ENCODE measurements at regions not wholly inside any gene's neighbourhood (a gene's known extent, or its start where the extent isn't known, plus 50 kb on each side); places are given as distances from the start of the nearest gene placed in this dataset.

DNA sequence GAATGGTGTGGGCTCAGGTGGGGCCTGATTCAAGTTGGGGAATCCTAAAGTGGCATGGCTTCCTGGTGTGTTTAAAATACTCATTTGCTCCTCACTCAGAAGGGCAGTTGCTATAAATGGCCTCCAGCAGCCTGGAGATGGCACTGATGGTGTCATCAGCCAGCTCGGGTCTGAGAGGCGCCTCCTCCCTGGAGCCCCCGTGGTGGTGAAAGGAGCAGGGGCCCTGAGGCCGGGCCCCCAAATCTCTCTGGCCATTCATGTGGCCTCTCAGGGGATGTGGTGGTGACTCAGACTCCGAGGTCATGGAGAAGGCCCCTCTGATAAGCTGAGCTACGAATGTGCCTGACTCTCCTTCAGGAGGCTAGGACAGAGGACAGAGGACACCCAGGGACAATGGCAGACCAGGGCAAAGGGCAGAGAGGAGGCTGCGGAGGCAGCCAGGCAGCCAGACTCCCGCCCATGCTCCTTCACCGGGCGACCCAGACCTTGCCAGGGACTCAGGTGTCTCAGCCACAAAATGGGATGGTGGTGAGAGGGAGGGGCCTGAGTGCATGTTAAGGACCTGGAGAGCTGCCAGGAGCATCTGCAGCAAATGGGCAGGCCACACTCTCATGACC lies 129.2 kb downstream of the CTTN start:
- CTCF ChIA-PET = interaction anchor here (0.6 kb wide), 1 partner anchor 172 kb away, joined by 3 read pairs; no protein-coding TSS in a partner anchor
- Mint-ChIP-seq H3K36me3 (ENCODE audit: insufficient read depth, unreplicated experiment) (peaks cover 20% of the 10 kb centered on the region), H3K4me3 (ENCODE audit: unreplicated experiment) (no peak overlapping the region), H3K9me3 (ENCODE audit: unreplicated experiment) (no peaks in the 10 kb centered on the region), H3K4me1 (ENCODE audit: low read depth, unreplicated experiment) (no peaks in the 10 kb centered on the region), H3K27ac (ENCODE audit: unreplicated experiment) (no peak overlapping the region), H3K27me3 (ENCODE audit: insufficient read depth, unreplicated experiment) (no peaks in the 10 kb centered on the region)
- DNase-seq = peak in 1 of 2 experiments; percentile 36
- Histone ChIP-seq H3K4me1 (no peaks in the 10 kb centered on the region), H3K36me3 (ENCODE audit: control insufficient read depth, insufficient read depth, low read length) (no peaks in the 10 kb centered on the region), H3K9me3 (no peaks in the 10 kb centered on the region), H3K4me3 (ENCODE audit: low read depth, low read length) (no peak overlapping the region), H3K27me3 (replicated peaks; ENCODE audit: control insufficient read depth, insufficient read depth, low read length) (no peaks in the 10 kb centered on the region)
- BruUV-seq (replicated peaks) = no TSS peak
- intact Hi-C loops (cut with micrococcal nuclease; ENCODE audit: unreplicated experiment) = no loop called here
- TF ChIP-seq, protein P1, sequence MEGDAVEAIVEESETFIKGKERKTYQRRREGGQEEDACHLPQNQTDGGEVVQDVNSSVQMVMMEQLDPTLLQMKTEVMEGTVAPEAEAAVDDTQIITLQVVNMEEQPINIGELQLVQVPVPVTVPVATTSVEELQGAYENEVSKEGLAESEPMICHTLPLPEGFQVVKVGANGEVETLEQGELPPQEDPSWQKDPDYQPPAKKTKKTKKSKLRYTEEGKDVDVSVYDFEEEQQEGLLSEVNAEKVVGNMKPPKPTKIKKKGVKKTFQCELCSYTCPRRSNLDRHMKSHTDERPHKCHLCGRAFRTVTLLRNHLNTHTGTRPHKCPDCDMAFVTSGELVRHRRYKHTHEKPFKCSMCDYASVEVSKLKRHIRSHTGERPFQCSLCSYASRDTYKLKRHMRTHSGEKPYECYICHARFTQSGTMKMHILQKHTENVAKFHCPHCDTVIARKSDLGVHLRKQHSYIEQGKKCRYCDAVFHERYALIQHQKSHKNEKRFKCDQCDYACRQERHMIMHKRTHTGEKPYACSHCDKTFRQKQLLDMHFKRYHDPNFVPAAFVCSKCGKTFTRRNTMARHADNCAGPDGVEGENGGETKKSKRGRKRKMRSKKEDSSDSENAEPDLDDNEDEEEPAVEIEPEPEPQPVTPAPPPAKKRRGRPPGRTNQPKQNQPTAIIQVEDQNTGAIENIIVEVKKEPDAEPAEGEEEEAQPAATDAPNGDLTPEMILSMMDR (IDR thresholded peaks at IDR 0.05; ENCODE audit: insufficient read depth in 1 of 2, low read depth in 1 of 2, low read length in 1 of 2, severe bottlenecking in 1 of 2, unreplicated experiment in 1 of 2) = no peak
- POLR2A ChIA-PET = no interaction called here

- no peak overlapping the region for H3K4me3 Mint-ChIP-seq (ENCODE audit: unreplicated experiment)
- Histone ChIP-seq H3K27me3 (replicated peaks; ENCODE audit: control insufficient read depth, insufficient read depth, low read length) (no peaks in the 10 kb centered on the region), H3K4me1 (no peaks in the 10 kb centered on the region), H3K4me3 (ENCODE audit: low read depth, low read length) (no peak overlapping the region), H3K36me3 (ENCODE audit: control insufficient read depth, insufficient read depth, low read length) (no peaks in the 10 kb centered on the region), H3K9me3 (no peaks in the 10 kb centered on the region)
- no peaks in the 10 kb centered on the region for H3K4me1 Mint-ChIP-seq (ENCODE audit: low read depth, unreplicated experiment)
- ChIA-PET CTCF (no interaction called here), POLR2A (no interaction called here)
- H3K9me3 Mint-ChIP-seq (ENCODE audit: unreplicated experiment) = no peaks in the 10 kb centered on the region
- no TSS peak for BruUV-seq (replicated peaks)
- DNase-seq = peak in 1 of 2 experiments; percentile 36
- H3K36me3 Mint-ChIP-seq (ENCODE audit: insufficient read depth, unreplicated experiment) = peaks cover 20% of the 10 kb centered on the region
- intact Hi-C loops (cut with micrococcal nuclease; ENCODE audit: unreplicated experiment) = no loop called here
- H3K27me3 Mint-ChIP-seq (ENCODE audit: insufficient read depth, unreplicated experiment) = no peaks in the 10 kb centered on the region
- no peak overlapping the region for H3K27ac Mint-ChIP-seq (ENCODE audit: unreplicated experiment)
- TF ChIP-seq, protein P1 (IDR thresholded peaks at IDR 0.05; ENCODE audit: insufficient read depth in 1 of 2, low read depth in 1 of 2, low read length in 1 of 2, severe bottlenecking in 1 of 2, unreplicated experiment in 1 of 2) = no peak
These were observed 129.9 kb downstream of the CTTN start for GRCh38 chr11:70528046-70528793.

DNA sequence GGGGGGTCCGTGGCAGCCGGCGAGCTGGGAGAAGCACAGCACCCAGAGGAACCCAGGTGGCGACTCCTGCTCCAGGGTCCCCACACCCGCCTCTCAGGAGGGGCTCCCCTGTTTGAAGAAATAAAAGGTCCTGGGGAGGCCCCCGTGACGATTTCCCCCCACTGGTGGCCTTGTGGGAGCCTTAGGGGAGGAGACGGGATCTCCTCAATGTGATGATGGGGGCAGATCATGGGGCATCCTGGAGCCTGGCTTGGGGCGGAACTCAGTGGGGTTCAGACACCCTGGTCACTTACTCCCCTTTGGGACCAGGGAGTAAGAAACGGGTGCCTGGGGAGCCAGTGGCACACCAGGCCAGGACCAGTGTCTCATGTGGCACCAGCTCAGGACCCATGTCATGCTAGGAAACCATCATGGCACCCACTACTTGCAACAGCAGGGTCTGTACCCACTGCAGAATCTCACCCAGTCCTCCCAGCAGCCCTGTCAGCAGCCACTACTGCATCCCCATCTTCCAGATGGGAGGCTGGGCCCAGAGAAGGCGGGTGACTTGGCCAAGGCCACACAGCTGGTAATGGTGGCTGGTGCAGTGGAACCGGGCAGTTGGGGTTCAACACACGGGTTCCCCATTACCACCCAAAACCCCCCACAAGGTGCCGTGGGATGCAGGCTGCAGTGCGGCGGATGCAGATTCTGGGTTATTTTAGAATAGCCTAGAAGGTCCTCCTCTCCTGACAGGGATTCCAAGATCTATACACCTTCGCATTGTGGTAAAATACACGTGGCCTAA lies 130.7 kb downstream of the CTTN start:
- BruUV-seq (replicated peaks) = no TSS peak
- Histone ChIP-seq H3K36me3 (ENCODE audit: control insufficient read depth, insufficient read depth, low read length) (no peaks in the 10 kb centered on the region), H3K4me3 (ENCODE audit: low read depth, low read length) (no peak overlapping the region), H3K4me1 (no peaks in the 10 kb centered on the region), H3K27me3 (replicated peaks; ENCODE audit: control insufficient read depth, insufficient read depth, low read length) (no peaks in the 10 kb centered on the region), H3K9me3 (no peaks in the 10 kb centered on the region)
- peaks cover 20% of the 10 kb centered on the region for H3K36me3 Mint-ChIP-seq (ENCODE audit: insufficient read depth, unreplicated experiment)
- intact Hi-C loops (cut with micrococcal nuclease; ENCODE audit: unreplicated experiment) = no loop called here
- CTCF ChIA-PET = no interaction called here
- no peaks in the 10 kb centered on the region for H3K4me1 Mint-ChIP-seq (ENCODE audit: low read depth, unreplicated experiment)
- H3K9me3 Mint-ChIP-seq (ENCODE audit: unreplicated experiment) = no peaks in the 10 kb centered on the region
- no peak overlapping the region for H3K4me3 Mint-ChIP-seq (ENCODE audit: unreplicated experiment)
- TF ChIP-seq, protein P1 (IDR thresholded peaks at IDR 0.05; ENCODE audit: insufficient read depth in 1 of 2, low read depth in 1 of 2, low read length in 1 of 2, severe bottlenecking in 1 of 2, unreplicated experiment in 1 of 2) = no peak
- H3K27ac Mint-ChIP-seq (ENCODE audit: unreplicated experiment) = no peak overlapping the region
- H3K27me3 Mint-ChIP-seq (ENCODE audit: insufficient read depth, unreplicated experiment) = no peaks in the 10 kb centered on the region
- no peak for DNase-seq
- POLR2A ChIA-PET = no interaction called here

Data from Caco-2 (cell line).